Spleen (tissue), 11 donors: ENCODE measurements at regions not wholly inside any gene's neighbourhood (a gene's known extent, or its start where the extent isn't known, plus 50 kb on each side); places are given as distances from the start of the nearest gene placed in this dataset.
"Not testable (repeated sequence)": the region's sequence is repeated elsewhere in the genome, so short reads cannot be mapped to it uniquely, and the experiment has no call there.

ENCODE experiments used
- DNase-seq: peaks from one replicate; pipeline ENCODE4 v3.0.0-alpha.2; 2020
- H3K27ac ChIP-seq, 8 donors: fragments of 200-600 bp; sonication (generic) in 7 of 8; 1 replicate in 4 of 8; 2 replicates in 4 of 8; pipeline versions ENCODE4 v1.5.0 to v1.8.0; 2016 to 2021; ENCODE audit warnings: inconsistent platforms in 4 of 8, mild to moderate bottlenecking in 4 of 8, moderate library complexity in 1 of 8
- H3K27me3 ChIP-seq, 7 donors: fragments of 200-600 bp; sonication (generic) in 6 of 7; replicated peaks in 1 of 7; 1 replicate in 4 of 7; 2 replicates in 3 of 7; pipeline versions ENCODE4 v1.5.0 to v1.8.0; 2016 to 2021; ENCODE audit warnings: inconsistent platforms in 3 of 7, mild to moderate bottlenecking in 1 of 7
- H3K36me3 ChIP-seq, 6 donors: fragments of 200-600 bp; sonication (generic) in 5 of 6; 1 replicate in 4 of 6; 2 replicates in 2 of 6; pipeline versions ENCODE4 v1.5.0 to v1.8.0; 2016 to 2021; ENCODE audit warnings: inconsistent platforms in 2 of 6
- H3K4me1 ChIP-seq, 6 donors: fragments of 200-600 bp; sonication (generic) in 5 of 6; 1 replicate in 3 of 6; 2 replicates in 3 of 6; pipeline versions ENCODE4 v1.5.0 to v1.8.0; 2016 to 2021; ENCODE audit warnings: inconsistent platforms in 3 of 6
- H3K4me3 ChIP-seq, 8 donors: fragments of 200-600 bp; sonication (generic) in 7 of 8; 1 replicate in 4 of 8; 2 replicates in 4 of 8; pipeline versions ENCODE4 v1.5.0 to v1.8.0; 2016 to 2021; ENCODE audit warnings: inconsistent platforms in 4 of 8, mild to moderate bottlenecking in 4 of 8, moderate library complexity in 2 of 8
- H3K9me3 ChIP-seq, 8 donors: fragments of 200-600 bp; sonication (generic) in 7 of 8; 1 replicate in 4 of 8; 2 replicates in 4 of 8; pipeline versions ENCODE4 v1.5.0 to v1.8.0; 2016 to 2021; ENCODE audit warnings: inconsistent platforms in 4 of 8
- POLR2A ChIP-seq, 3 donors: fragments of 450-650 bp; IDR thresholded peaks; one replicate each; pipeline ENCODE4 v1.5.1; 2017; ENCODE audit warnings: antibody characterized with exemption in 3 of 3, mild to moderate bottlenecking in 1 of 3
- POLR2AphosphoS5 ChIP-seq, 3 donors: sonication (generic); formaldehyde crosslinking; IDR thresholded peaks; one replicate each; pipeline ENCODE4 v1.5.1; 2017; ENCODE audit warnings: antibody characterized with exemption in 3 of 3
- WGBS, 5 donors: extraction: QIAGEN DNeasy Blood & Tissue Kit in 3 of 5; methylation state at CpG; one replicate each; pipeline versions ENCODE4 v1.1.5 to v1.1.7; 2013 to 2018; 5-methylcytosine and 5-hydroxymethylcytosine counted together
- intact Hi-C: fragments of 100-400 bp; cut with DNase I; formaldehyde crosslinking; loops from one replicate; pipeline ENCODE4 v1.15.0; 2023; ENCODE audit warnings: low total_unique reads
- TF ChIP-seq, protein P1 (sequence below), 11 experiments: fragments of 200-600 bp in 7 of 11; fragments of 450-650 bp in 4 of 11; sonication (generic) in 4 of 11; IDR thresholded peaks in 8 of 11; conservative IDR thresholded peaks in 3 of 11; 1 replicate in 7 of 11; 2 replicates in 4 of 11; pipeline versions ENCODE4 v1.4.0 to v1.8.0; 2016 to 2021; ENCODE audit warnings: antibody characterized with exemption in 11 of 11, inconsistent platforms in 4 of 11, mild to moderate bottlenecking in 1 of 11
- donor health status: healthy with polysubstance abuse.
- donor health status: DM: no; HTN: no; CAD: no; lungs with moderate emphysema.
- donor health status: DM: no; HTN: no; CAD: no.
- donor health status: Bipolar disorder and iron deficiency.
- donor health status: healthy.
- donor health status: DM: no; HTN: no; CAD: no.
- donor health status: DM: yes; HTN: yes; CAD: no.

DNA sequence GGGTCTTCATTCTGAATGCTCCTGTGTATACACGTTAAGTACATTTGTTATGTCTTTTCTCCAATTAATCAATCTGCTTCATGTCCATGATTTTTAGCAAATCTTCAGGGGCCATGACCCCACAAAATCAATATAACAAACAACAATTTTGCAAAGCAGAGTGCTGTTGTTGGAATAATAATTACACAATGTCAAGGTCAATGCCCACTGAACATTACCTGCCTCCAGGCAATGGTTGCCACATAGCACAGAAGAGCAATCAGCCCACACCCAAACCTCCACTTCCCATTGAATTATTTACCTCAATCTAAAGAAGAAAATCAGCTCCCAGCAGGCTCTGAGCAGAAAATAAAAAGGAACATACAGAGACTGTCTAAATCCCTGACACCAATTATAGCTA lies 208.8 kb upstream of the USP9Y start:
- Histone ChIP-seq H3K4me1 (no peaks in the 10 kb centered on the region), H3K36me3 (no peaks in the 10 kb centered on the region)

DNA sequence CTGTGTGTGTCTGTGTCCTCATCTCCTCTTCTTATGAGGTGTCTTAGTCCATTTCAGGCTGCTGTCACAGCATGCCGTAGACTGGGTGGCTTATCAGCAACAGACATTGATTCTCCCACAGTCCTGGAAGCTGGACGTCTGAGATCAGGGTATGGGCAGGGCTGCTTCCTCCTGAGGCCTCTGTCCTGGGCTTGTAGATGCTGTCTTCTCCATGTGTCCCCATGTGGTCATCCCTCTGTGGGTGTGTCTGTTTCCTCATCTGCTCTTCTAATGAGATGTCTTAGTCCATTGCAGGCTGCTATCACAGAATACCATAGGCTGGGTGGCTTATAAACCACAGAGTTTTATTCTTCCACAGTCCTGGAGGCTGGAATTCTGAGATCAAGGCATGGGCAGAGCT lies 205.0 kb upstream of the USP9Y start:
- TF ChIP-seq POLR2A (IDR thresholded peaks at IDR 0.05) (no peak), POLR2AphosphoS5 (IDR thresholded peaks at IDR 0.05) (no peak)
- TF ChIP-seq, protein P1, sequence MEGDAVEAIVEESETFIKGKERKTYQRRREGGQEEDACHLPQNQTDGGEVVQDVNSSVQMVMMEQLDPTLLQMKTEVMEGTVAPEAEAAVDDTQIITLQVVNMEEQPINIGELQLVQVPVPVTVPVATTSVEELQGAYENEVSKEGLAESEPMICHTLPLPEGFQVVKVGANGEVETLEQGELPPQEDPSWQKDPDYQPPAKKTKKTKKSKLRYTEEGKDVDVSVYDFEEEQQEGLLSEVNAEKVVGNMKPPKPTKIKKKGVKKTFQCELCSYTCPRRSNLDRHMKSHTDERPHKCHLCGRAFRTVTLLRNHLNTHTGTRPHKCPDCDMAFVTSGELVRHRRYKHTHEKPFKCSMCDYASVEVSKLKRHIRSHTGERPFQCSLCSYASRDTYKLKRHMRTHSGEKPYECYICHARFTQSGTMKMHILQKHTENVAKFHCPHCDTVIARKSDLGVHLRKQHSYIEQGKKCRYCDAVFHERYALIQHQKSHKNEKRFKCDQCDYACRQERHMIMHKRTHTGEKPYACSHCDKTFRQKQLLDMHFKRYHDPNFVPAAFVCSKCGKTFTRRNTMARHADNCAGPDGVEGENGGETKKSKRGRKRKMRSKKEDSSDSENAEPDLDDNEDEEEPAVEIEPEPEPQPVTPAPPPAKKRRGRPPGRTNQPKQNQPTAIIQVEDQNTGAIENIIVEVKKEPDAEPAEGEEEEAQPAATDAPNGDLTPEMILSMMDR (IDR thresholded peaks at IDR 0.05 in 8 of 11, conservative IDR thresholded peaks at IDR 0.05 in 3 of 11): no peak
- H3K27me3 ChIP-seq: no peaks in the 10 kb centered on the region
- H3K27ac ChIP-seq: no peak overlapping the region
- H3K4me1 ChIP-seq: no peaks in the 10 kb centered on the region
- H3K9me3 ChIP-seq: no peaks in the 10 kb centered on the region
- intact Hi-C loops: no loop called here
- H3K36me3 ChIP-seq: no peaks in the 10 kb centered on the region
- WGBS, 5 donors: 84 to 88% methylated on average over 2 of the region's 2 CpGs; no CpG with 5 or more reads in 3 of the 5 donors
- no peak for DNase-seq
- no peak overlapping the region for H3K4me3 ChIP-seq

More for the DNA sequence above, 208.8 kb upstream of the USP9Y start:
- H3K27ac ChIP-seq: no peak overlapping the region
- no peak for DNase-seq
- no peak overlapping the region for H3K4me3 ChIP-seq
- no peaks in the 10 kb centered on the region for H3K9me3 ChIP-seq
- 82 to 95% (median 88%) methylated on average over 1 of the region's 1 CpG; no CpG with 5 or more reads in 2 of the 5 donors for WGBS, 5 donors
- TF ChIP-seq POLR2A (IDR thresholded peaks at IDR 0.05): no peak
- TF ChIP-seq, protein P1 (IDR thresholded peaks at IDR 0.05 in 8 of 11, conservative IDR thresholded peaks at IDR 0.05 in 3 of 11): no peak
- no peak for TF ChIP-seq POLR2AphosphoS5 (IDR thresholded peaks at IDR 0.05)
- intact Hi-C loops: no loop called here
- H3K27me3 ChIP-seq: no peaks in the 10 kb centered on the region

DNA sequence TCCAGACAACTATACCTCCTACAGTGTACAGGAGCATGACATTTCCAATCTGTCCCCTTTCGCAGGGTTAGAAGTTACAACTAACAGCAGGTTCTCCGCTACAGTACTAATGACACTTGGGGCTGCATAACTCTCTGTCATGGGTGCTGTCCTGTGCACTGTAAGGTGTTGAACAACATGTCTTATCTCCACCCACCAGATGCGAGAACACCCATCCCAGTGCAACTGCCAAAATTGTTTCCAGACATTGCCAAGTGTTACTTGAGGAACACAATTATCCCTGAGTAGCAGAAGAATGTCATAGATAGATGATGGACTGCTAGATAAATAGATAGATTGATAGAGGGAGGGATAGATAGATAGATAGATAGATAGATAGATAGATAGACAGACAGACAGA lies 200.9 kb upstream of the USP9Y start:
- Histone ChIP-seq H3K4me1 (no peaks in the 10 kb centered on the region), H3K36me3 (no peaks in the 10 kb centered on the region), H3K9me3 (no peaks in the 10 kb centered on the region), H3K27me3 (no peaks in the 10 kb centered on the region), H3K27ac (no peak overlapping the region), H3K4me3 (no peak overlapping the region)
- 88 to 97% (median 89%) methylated on average over 3 of the region's 3 CpGs; no CpG with 5 or more reads in 2 of the 5 donors for WGBS, 5 donors
- no peak for TF ChIP-seq POLR2AphosphoS5 (IDR thresholded peaks at IDR 0.05)
- TF ChIP-seq, protein P1 (IDR thresholded peaks at IDR 0.05 in 8 of 11, conservative IDR thresholded peaks at IDR 0.05 in 3 of 11): no peak
- no peak for TF ChIP-seq POLR2A (IDR thresholded peaks at IDR 0.05)
- no peak for DNase-seq
- intact Hi-C loops: no loop called here

DNA sequence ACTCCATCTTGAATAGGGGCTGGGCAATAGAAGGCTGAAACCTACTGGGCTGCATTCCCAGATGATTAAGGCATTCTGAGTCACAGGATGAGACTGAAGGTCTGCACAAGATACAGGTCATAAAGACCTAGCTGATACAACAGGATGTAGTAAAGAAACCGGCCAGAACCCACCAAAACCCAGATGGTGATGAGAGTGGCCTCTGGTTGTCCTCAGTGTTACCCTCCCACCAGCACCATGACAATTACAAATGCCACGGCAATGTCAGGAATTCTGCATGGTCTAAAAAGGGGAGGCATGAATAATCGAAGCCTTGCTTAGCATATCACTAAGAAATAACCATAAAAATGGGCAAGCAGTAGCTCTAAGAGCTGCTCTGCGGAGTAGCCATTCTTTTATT lies 197.0 kb upstream of the USP9Y start:
- H3K27ac ChIP-seq, intact Hi-C loops, H3K9me3 ChIP-seq, H3K4me3 ChIP-seq, H3K4me1 ChIP-seq, H3K36me3 ChIP-seq, H3K27me3 ChIP-seq, DNase-seq: not testable (repeated sequence)
- WGBS, 5 donors: 78 to 84% (median 82%) methylated on average over 4 of the region's 4 CpGs; no CpG with 5 or more reads in 2 of the 5 donors

DNA sequence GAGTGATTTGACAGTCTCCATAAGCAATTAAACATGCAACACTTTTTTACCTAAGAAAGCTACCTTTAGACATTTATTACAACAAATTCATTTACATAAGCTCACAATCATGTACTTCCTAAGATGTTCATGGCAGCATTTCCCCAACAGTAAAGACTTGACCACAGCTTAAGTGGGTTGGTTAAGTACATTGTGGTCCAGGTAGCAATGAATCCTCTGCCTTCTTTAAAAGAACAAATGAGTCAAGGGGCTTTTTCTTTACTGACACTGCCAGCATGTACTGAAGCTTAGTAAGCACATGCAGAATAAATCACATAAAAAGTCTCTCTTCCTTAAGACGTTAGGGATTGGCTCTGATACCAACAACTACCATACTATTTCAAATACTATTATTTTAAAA lies 183.7 kb upstream of the USP9Y start:
- 47 to 91% (median 71%) methylated on average over 1 of the region's 1 CpG; no CpG with 5 or more reads in 2 of the 5 donors for WGBS, 5 donors
- intact Hi-C loops: no loop called here
- TF ChIP-seq, protein P1 (IDR thresholded peaks at IDR 0.05 in 8 of 11, conservative IDR thresholded peaks at IDR 0.05 in 3 of 11): no peak
- TF ChIP-seq POLR2AphosphoS5 (IDR thresholded peaks at IDR 0.05) (no peak), POLR2A (IDR thresholded peaks at IDR 0.05) (no peak)

More for the DNA sequence above, 183.7 kb upstream of the USP9Y start:
- no peak for DNase-seq
- Histone ChIP-seq H3K4me3 (no peak overlapping the region), H3K4me1 (no peaks in the 10 kb centered on the region), H3K9me3 (no peaks in the 10 kb centered on the region), H3K36me3 (no peaks in the 10 kb centered on the region), H3K27ac (no peak overlapping the region), H3K27me3 (no peaks in the 10 kb centered on the region)
